ENCODE measurements at regions not wholly inside any gene's neighbourhood (a gene's known extent, or its start where the extent isn't known, plus 50 kb on each side); places are given as distances from the start of the nearest gene placed in this dataset.

DNA sequence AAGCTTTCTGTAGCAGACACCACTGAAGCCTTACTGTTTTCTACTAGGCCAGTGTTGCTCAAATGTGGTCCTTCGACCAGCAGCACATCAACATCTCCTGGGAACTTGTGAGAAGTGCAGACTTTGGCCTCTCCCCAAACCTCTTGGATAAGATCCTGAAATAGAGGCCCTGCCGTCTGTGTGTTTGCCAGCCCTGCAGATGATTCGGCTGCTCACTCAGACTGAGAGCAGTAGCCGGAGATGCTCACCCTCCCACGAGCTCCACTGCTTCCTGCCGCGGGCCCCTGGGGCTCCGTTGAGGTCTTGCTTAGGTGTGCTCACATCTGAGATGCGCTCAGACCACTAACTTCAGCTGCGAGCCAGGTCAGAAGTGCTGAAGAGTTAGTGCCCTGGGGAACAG lies 129.5 kb upstream of the SSTR4 start:
- TF ChIP-seq, protein P1, sequence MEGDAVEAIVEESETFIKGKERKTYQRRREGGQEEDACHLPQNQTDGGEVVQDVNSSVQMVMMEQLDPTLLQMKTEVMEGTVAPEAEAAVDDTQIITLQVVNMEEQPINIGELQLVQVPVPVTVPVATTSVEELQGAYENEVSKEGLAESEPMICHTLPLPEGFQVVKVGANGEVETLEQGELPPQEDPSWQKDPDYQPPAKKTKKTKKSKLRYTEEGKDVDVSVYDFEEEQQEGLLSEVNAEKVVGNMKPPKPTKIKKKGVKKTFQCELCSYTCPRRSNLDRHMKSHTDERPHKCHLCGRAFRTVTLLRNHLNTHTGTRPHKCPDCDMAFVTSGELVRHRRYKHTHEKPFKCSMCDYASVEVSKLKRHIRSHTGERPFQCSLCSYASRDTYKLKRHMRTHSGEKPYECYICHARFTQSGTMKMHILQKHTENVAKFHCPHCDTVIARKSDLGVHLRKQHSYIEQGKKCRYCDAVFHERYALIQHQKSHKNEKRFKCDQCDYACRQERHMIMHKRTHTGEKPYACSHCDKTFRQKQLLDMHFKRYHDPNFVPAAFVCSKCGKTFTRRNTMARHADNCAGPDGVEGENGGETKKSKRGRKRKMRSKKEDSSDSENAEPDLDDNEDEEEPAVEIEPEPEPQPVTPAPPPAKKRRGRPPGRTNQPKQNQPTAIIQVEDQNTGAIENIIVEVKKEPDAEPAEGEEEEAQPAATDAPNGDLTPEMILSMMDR (IDR thresholded peaks at IDR 0.05), result no peak
- Histone ChIP-seq H3K4me3 (no peak overlapping the region), H3K4me1 (no peaks in the 10 kb centered on the region), H3K9me3 (peaks cover 7% of the 10 kb centered on the region), H3K27me3 (ENCODE audit: insufficient read depth in 3 of 3, low read length in 2 of 3) (peaks cover 0 to 13% (median 0%) of the 10 kb centered on the region in 3 donors), H3K27ac (no peak overlapping the region), H3K36me3 (ENCODE audit: insufficient read depth in 1 of 2, low read depth in 1 of 2) (no peaks in the 10 kb centered on the region)
- intact Hi-C loops (cut with DNase I), result no loop called here
- 21 to 37% (median 31%) methylated on average over 10 of the region's 10 CpGs for WGBS, 3 donors
- DNase-seq (peak in 1 of 2 donors; percentile 53), ATAC-seq (no peak)

DNA sequence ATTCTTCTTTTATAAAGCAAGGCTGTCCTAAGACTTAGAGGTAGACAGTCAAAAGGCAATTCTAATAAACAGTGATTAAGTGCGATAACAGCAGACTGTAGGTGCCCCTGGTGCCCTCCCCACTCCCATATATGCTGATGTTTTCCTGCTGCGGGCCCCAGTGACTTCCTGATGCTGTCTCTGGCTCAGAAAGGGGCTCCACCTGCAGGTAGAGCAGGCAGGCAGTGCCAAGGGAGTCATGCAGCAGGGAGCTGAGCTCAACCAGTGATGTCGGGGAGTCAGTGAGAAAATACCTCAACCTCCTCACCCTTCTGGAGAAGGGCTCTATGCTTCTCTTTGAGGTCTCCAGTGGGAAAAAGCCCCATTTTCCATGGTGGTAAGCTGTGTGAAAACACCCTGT lies 126.7 kb upstream of the SSTR4 start:
- no peaks in the 10 kb centered on the region for H3K36me3 ChIP-seq (ENCODE audit: insufficient read depth in 1 of 2, low read depth in 1 of 2)
- DNase-seq (no peak), ATAC-seq (no peak)
- TF ChIP-seq, protein P1 (IDR thresholded peaks at IDR 0.05), result no peak
- no peak overlapping the region for H3K4me3 ChIP-seq
- intact Hi-C loops (cut with DNase I), result no loop called here
- H3K27me3 ChIP-seq (ENCODE audit: insufficient read depth in 3 of 3, low read length in 2 of 3), result peaks cover 0 to 13% (median 0%) of the 10 kb centered on the region in 3 donors
- H3K9me3 ChIP-seq, result no peaks in the 10 kb centered on the region
- WGBS, 3 donors, result 80 to 88% (median 85%) methylated on average over 3 of the region's 3 CpGs
- no peaks in the 10 kb centered on the region for H3K4me1 ChIP-seq
- H3K27ac ChIP-seq, result no peak overlapping the region

DNA sequence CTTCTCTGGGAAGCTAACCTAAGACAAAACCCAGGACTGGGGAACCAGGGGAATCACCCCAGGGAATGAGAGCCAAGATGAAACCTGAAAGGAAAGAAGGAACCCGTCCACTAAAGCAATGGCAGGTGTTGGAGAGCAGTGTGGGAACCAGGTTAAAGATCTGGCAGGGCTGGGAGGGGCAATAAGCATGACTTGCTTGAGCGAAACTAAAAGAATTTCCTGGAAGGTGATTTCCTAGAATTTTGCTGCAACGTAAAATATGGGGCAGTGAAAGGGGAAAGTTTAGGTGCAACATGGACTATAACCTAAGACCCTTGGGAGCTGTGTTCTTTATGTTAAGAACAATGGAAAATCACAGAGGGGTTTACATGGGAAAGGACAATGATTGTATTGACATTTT lies 126.2 kb upstream of the SSTR4 start:
- no peaks in the 10 kb centered on the region for H3K4me1 ChIP-seq
- DNase-seq (no peak), ATAC-seq (no peak)
- intact Hi-C loops (cut with DNase I), result no loop called here
- 68 to 75% (median 75%) methylated on average over 3 of the region's 3 CpGs for WGBS, 3 donors
- no peaks in the 10 kb centered on the region for H3K36me3 ChIP-seq (ENCODE audit: insufficient read depth in 1 of 2, low read depth in 1 of 2)
- peaks cover 0 to 13% (median 0%) of the 10 kb centered on the region in 3 donors for H3K27me3 ChIP-seq (ENCODE audit: insufficient read depth in 3 of 3, low read length in 2 of 3)
- no peak overlapping the region for H3K4me3 ChIP-seq
- no peaks in the 10 kb centered on the region for H3K9me3 ChIP-seq
- TF ChIP-seq, protein P1 (IDR thresholded peaks at IDR 0.05), result no peak
- H3K27ac ChIP-seq, result no peak overlapping the region

DNA sequence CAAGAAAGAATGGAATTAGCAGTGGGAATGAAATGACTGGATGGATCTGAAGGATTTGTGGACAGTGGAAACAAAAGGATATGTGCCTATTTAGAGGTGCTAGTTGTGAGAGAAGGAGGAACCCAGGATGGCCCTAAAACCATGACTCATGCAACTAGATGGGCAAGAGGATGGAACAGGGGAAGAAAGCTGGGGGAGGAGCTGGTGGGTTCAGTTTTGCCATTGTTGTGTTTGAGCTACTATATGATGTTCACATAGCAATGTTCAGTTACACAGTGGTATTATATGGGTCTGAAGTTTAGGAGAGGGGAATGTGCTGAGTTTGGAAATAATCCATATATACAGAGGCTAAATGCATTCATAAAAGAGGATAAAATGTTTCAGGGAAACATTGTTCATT lies 125.7 kb upstream of the SSTR4 start:
- H3K9me3 ChIP-seq, result no peaks in the 10 kb centered on the region
- H3K4me3 ChIP-seq, result no peak overlapping the region
- DNase-seq, result no peak
- no peak for ATAC-seq
- no peaks in the 10 kb centered on the region for H3K4me1 ChIP-seq
- TF ChIP-seq, protein P1 (IDR thresholded peaks at IDR 0.05), result no peak
- H3K27me3 ChIP-seq (ENCODE audit: insufficient read depth in 3 of 3, low read length in 2 of 3), result peaks cover 0 to 13% (median 0%) of the 10 kb centered on the region in 3 donors
- intact Hi-C loops (cut with DNase I), result no loop called here
- no peak overlapping the region for H3K27ac ChIP-seq
- H3K36me3 ChIP-seq (ENCODE audit: insufficient read depth in 1 of 2, low read depth in 1 of 2), result no peaks in the 10 kb centered on the region

DNA sequence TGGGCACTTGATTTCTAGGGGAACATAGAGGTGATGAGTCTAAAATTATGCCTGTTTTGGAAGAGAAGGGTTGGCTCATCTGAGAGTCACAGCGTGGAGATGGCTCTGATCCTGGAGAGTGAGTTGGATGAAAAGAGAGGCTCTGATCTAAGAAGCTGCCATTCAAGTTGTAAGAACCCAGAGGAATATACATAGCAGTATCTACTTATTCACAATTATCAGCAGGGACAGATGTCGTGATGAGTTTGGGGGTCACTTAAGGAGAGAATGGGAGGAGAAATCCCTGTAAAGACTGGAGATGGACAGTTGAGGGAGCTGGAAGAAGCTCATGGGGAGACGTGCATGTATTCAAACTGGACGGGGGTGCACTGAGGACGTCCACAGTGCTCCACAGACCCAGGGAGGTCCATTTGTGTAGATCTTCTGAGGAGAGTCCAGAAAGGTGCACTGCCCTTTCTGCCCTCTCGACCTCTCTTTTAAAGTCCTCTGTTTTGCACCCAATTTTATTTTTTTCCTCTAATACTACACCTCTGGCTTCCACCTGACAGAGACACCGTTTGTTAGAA lies 124.7 kb upstream of the SSTR4 start:
- DNase-seq, result no peak

More for the DNA sequence above, 124.7 kb upstream of the SSTR4 start:
- TF ChIP-seq, protein P1 (IDR thresholded peaks at IDR 0.05), result no peak
- Histone ChIP-seq H3K27me3 (ENCODE audit: insufficient read depth in 3 of 3, low read length in 2 of 3) (peaks cover 0 to 13% (median 0%) of the 10 kb centered on the region in 3 donors), H3K27ac (no peak overlapping the region), H3K4me3 (no peak overlapping the region), H3K9me3 (no peaks in the 10 kb centered on the region), H3K4me1 (no peaks in the 10 kb centered on the region), H3K36me3 (ENCODE audit: insufficient read depth in 1 of 2, low read depth in 1 of 2) (no peaks in the 10 kb centered on the region)
- no peak for ATAC-seq
- WGBS, 3 donors, result 65 to 83% (median 65%) methylated on average over 7 of the region's 7 CpGs
- intact Hi-C loops (cut with DNase I), result no loop called here

Measured in psoas muscle (tissue), 7 donors.